HG02981 (cell line): ENCODE measurements at regions not wholly inside any gene's neighbourhood (a gene's known extent, or its start where the extent isn't known, plus 50 kb on each side); places are given as distances from the start of the nearest gene placed in this dataset.

ENCODE experiments used
- ATAC-seq: cut with Tn5 transposase; IDR thresholded peaks from one replicate; pipeline ENCODE4 v1.9.1; 2021; ENCODE audit warnings: mild to moderate bottlenecking, moderate library complexity; ENCODE audit not compliant: unreplicated experiment

- no peak for ATAC-seq
Observed at GRCh38 chr12:115407723-115408122, 723.7 kb upstream of the TBX3 start.

GRCh38 chr12:115407036-115407435 is 723.1 kb upstream of the TBX3 start:
- ATAC-seq: no peak

GRCh38 chr12:115405471-115405860 is 721.5 kb upstream of the TBX3 start:
- ATAC-seq: no peak

GRCh38 chr12:115404761-115405470 is 720.9 kb upstream of the TBX3 start:
- ATAC-seq: no peak

- ATAC-seq: no peak
Observed at GRCh38 chr12:115403689-115404088, 719.7 kb upstream of the TBX3 start.

GRCh38 chr12:115403253-115403652 is 719.3 kb upstream of the TBX3 start:
- ATAC-seq: no peak

- ATAC-seq: no peak
Observed at GRCh38 chr12:115402443-115403180, 718.6 kb upstream of the TBX3 start.

GRCh38 chr12:115401761-115402160 is 717.8 kb upstream of the TBX3 start:
- ATAC-seq: no peak

- ATAC-seq: no peak
Observed at GRCh38 chr12:115400011-115400410, 716.0 kb upstream of the TBX3 start.

- ATAC-seq: no peak
Observed at GRCh38 chr12:115398311-115398781, 714.4 kb upstream of the TBX3 start.

GRCh38 chr12:115396567-115396966 is 712.6 kb upstream of the TBX3 start:
- ATAC-seq: no peak

GRCh38 chr12:115394496-115395220 is 710.7 kb upstream of the TBX3 start:
- no peak for ATAC-seq

GRCh38 chr12:115388139-115388538 is 704.2 kb upstream of the TBX3 start:
- no peak for ATAC-seq

- no peak for ATAC-seq
Observed at GRCh38 chr12:115387467-115387901, 703.5 kb upstream of the TBX3 start.

GRCh38 chr12:115386946-115387345 is 703.0 kb upstream of the TBX3 start:
- ATAC-seq: no peak

- ATAC-seq: no peak
Observed at GRCh38 chr12:115385141-115385540, 701.2 kb upstream of the TBX3 start.

GRCh38 chr12:115384391-115384790 is 700.4 kb upstream of the TBX3 start:
- no peak for ATAC-seq

- no peak for ATAC-seq
Observed at GRCh38 chr12:115383668-115384067, 699.7 kb upstream of the TBX3 start.

- no peak for ATAC-seq
Observed at GRCh38 chr12:115382681-115383080, 698.7 kb upstream of the TBX3 start.

- ATAC-seq: no peak
Observed at GRCh38 chr12:115380546-115381120, 696.7 kb upstream of the TBX3 start.

- no peak for ATAC-seq
Observed at GRCh38 chr12:115378291-115378690, 694.3 kb upstream of the TBX3 start.
